HFFc6 (cell line): ENCODE measurements at regions not wholly inside any gene's neighbourhood (a gene's known extent, or its start where the extent isn't known, plus 50 kb on each side); places are given as distances from the start of the nearest gene placed in this dataset.

Experiments
- DNase-seq: peaks from one replicate; pipeline ENCODE4 v3.0.0-alpha.2; 2018
- H3K27ac Mint-ChIP-seq: 2 replicates; pipeline ENCODE4 v1.8.0; 2020; ENCODE audit warnings: mild to moderate bottlenecking, mixed read lengths
- H3K27me3 Mint-ChIP-seq: 2 replicates; pipeline ENCODE4 v1.8.0; 2021; ENCODE audit warnings: mild to moderate bottlenecking, moderate library complexity, mixed read lengths; ENCODE audit not compliant: insufficient read depth
- H3K36me3 Mint-ChIP-seq: 2 replicates; pipeline ENCODE4 v1.8.0; 2021; ENCODE audit warnings: low read depth, mixed read lengths
- H3K4me1 Mint-ChIP-seq: 2 replicates; pipeline ENCODE4 v1.8.0; 2020; ENCODE audit warnings: low read depth, mixed read lengths
- H3K4me3 Mint-ChIP-seq: 2 replicates; pipeline ENCODE4 v1.8.0; 2020; ENCODE audit warnings: mild to moderate bottlenecking, moderate library complexity, mixed read lengths
- H3K9me3 Mint-ChIP-seq: 2 replicates; pipeline ENCODE4 v1.8.0; 2020; ENCODE audit warnings: mild to moderate bottlenecking, mixed read lengths
- CTCF ChIP-seq: fragments of 200-600 bp; sonication (generic); IDR thresholded peaks from 2 replicates; pipeline ENCODE4 v1.5.0; 2021; ENCODE audit warnings: antibody characterized with exemption, mild to moderate bottlenecking

- Mint-ChIP-seq H3K9me3 (no peaks in the 10 kb centered on the region), H3K4me1 (peaks cover 20% of the 10 kb centered on the region), H3K27me3 (peaks cover 3% of the 10 kb centered on the region), H3K36me3 (no peaks in the 10 kb centered on the region), H3K4me3 (no peak overlapping the region), H3K27ac (no peak overlapping the region)
- TF ChIP-seq CTCF, result no peak
- peak; percentile 11 for DNase-seq
These were observed 155.0 kb downstream of the RELL1 start for GRCh38 chr4:37531151-37531550.

GRCh38 chr4:37530451-37530850 lies 155.7 kb downstream of the RELL1 start:
- Mint-ChIP-seq H3K9me3 (no peaks in the 10 kb centered on the region), H3K36me3 (no peaks in the 10 kb centered on the region), H3K4me1 (peaks cover 13% of the 10 kb centered on the region; the same call in 1 of the 2 replicates), H3K27me3 (peaks cover 5% of the 10 kb centered on the region), H3K4me3 (no peak overlapping the region), H3K27ac (no peak overlapping the region)
- TF ChIP-seq CTCF, result no peak
- DNase-seq, result no peak

- DNase-seq, result no peak
- Mint-ChIP-seq H3K4me3 (no peak overlapping the region; the same call in 1 of the 2 replicates), H3K9me3 (no peaks in the 10 kb centered on the region), H3K4me1 (peaks cover 18% of the 10 kb centered on the region), H3K27me3 (peaks cover 2% of the 10 kb centered on the region; the same call in 1 of the 2 replicates), H3K36me3 (no peaks in the 10 kb centered on the region), H3K27ac (no peak overlapping the region)
- no peak for TF ChIP-seq CTCF
These were observed 157.8 kb downstream of the RELL1 start for GRCh38 chr4:37528166-37528885.

GRCh38 chr4:37524267-37524666 lies 161.9 kb downstream of the RELL1 start:
- H3K4me3 Mint-ChIP-seq, result no peak overlapping the region
- no peak for DNase-seq
- H3K36me3 Mint-ChIP-seq, result peaks cover 6% of the 10 kb centered on the region; the same call in 1 of the 2 replicates
- H3K4me1 Mint-ChIP-seq, result peaks cover 18% of the 10 kb centered on the region
- H3K9me3 Mint-ChIP-seq, result peaks cover 6% of the 10 kb centered on the region; the same call in 1 of the 2 replicates
- H3K27ac Mint-ChIP-seq, result no peak overlapping the region
- TF ChIP-seq CTCF, result no peak
- H3K27me3 Mint-ChIP-seq, result peaks cover 7% of the 10 kb centered on the region

- peak; percentile 11 for DNase-seq
- H3K27ac Mint-ChIP-seq, result peak overlapping the region; percentile 13; the same call in 1 of the 2 replicates
- no peak overlapping the region for H3K4me3 Mint-ChIP-seq
- H3K9me3 Mint-ChIP-seq, result peaks cover 6% of the 10 kb centered on the region; the same call in 1 of the 2 replicates
- peaks cover 6% of the 10 kb centered on the region; the same call in 1 of the 2 replicates for H3K36me3 Mint-ChIP-seq
- H3K27me3 Mint-ChIP-seq, result peaks cover 7% of the 10 kb centered on the region
- TF ChIP-seq CTCF, result no peak
- peaks cover 14% of the 10 kb centered on the region for H3K4me1 Mint-ChIP-seq
These were observed 163.2 kb downstream of the RELL1 start for GRCh38 chr4:37522996-37523395.
